ENCODE measurements at regions not wholly inside any gene's neighbourhood (a gene's known extent, or its start where the extent isn't known, plus 50 kb on each side); places are given as distances from the start of the nearest gene placed in this dataset.

DNA sequence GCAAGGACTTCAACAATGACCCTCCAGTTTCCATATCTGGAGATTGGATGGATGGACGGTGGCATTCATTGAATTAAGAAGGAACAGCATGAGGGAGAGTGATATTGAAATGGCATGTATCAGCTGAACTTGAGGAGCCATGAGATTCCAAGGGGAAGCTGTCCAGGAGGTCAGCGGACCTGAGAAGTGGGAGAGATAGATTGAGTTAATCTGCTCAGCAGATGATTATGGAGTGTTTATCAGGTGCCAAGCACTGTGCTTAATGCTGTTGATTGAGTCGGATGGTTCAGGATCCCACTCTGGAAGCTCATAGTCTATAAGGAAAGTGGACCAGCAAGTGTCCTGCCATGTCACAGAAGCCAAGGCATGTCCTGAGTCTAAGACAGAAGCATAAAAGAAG is 581.3 kb downstream of the INSC start:
- DNase-seq, result no peak
- TF ChIP-seq, protein P1, sequence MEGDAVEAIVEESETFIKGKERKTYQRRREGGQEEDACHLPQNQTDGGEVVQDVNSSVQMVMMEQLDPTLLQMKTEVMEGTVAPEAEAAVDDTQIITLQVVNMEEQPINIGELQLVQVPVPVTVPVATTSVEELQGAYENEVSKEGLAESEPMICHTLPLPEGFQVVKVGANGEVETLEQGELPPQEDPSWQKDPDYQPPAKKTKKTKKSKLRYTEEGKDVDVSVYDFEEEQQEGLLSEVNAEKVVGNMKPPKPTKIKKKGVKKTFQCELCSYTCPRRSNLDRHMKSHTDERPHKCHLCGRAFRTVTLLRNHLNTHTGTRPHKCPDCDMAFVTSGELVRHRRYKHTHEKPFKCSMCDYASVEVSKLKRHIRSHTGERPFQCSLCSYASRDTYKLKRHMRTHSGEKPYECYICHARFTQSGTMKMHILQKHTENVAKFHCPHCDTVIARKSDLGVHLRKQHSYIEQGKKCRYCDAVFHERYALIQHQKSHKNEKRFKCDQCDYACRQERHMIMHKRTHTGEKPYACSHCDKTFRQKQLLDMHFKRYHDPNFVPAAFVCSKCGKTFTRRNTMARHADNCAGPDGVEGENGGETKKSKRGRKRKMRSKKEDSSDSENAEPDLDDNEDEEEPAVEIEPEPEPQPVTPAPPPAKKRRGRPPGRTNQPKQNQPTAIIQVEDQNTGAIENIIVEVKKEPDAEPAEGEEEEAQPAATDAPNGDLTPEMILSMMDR (IDR thresholded peaks at IDR 0.05), result no peak
- Mint-ChIP-seq H3K9me3 (peaks cover 44% of the 10 kb centered on the region), H3K27me3 (ENCODE audit: insufficient read depth) (peaks cover 1% of the 10 kb centered on the region; the same call in 1 of the 2 replicates), H3K4me1 (ENCODE audit: low read depth) (no peaks in the 10 kb centered on the region), H3K36me3 (ENCODE audit: low read depth) (no peaks in the 10 kb centered on the region; the same call in 1 of the 2 replicates), H3K4me3 (no peak overlapping the region), H3K27ac (no peak overlapping the region)

DNA sequence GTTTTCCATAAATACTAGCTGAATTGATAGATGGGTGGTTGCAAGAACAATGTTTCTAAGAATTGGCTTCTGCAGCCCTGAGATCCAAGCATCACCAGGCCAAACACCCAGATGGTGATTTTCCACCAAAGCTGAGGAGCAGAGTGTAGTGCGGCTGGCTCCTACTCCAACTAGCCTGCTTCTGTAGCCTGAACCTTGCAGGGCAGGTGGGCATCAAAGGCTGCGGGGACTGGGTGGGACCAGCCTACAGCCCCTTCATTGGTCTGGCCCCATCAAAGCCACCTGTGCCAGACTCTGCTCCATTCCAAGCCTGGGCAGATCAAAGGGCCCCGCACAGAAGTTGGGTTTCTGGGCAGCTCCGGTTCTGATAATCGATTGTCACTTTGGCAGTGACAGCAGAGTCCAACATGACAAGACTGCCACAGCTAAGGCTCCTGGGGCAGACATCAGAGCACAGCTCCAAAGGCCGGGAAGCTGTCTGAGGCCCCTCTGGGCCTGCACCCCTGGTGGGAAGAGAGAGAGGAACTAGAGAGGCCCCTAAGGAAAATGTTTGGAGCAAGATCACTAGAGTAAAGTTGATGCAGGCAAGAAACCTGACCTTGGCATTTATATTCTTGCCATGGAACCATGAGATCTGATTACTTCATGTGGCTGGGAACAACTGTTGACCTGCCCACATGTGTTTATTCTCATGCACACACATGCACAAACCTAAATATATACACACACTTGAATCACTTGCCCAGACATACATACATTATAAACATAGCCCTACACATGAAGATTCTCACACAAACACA is 582.9 kb downstream of the INSC start:
- DNase-seq, result no peak
- no peak overlapping the region for H3K27ac Mint-ChIP-seq
- H3K4me1 Mint-ChIP-seq (ENCODE audit: low read depth), result no peaks in the 10 kb centered on the region
- peaks cover 29% of the 10 kb centered on the region for H3K9me3 Mint-ChIP-seq
- no peaks in the 10 kb centered on the region; the same call in 1 of the 2 replicates for H3K36me3 Mint-ChIP-seq (ENCODE audit: low read depth)
- no peaks in the 10 kb centered on the region for H3K27me3 Mint-ChIP-seq (ENCODE audit: insufficient read depth)
- TF ChIP-seq, protein P1 (IDR thresholded peaks at IDR 0.05), result no peak
- no peak overlapping the region for H3K4me3 Mint-ChIP-seq

DNA sequence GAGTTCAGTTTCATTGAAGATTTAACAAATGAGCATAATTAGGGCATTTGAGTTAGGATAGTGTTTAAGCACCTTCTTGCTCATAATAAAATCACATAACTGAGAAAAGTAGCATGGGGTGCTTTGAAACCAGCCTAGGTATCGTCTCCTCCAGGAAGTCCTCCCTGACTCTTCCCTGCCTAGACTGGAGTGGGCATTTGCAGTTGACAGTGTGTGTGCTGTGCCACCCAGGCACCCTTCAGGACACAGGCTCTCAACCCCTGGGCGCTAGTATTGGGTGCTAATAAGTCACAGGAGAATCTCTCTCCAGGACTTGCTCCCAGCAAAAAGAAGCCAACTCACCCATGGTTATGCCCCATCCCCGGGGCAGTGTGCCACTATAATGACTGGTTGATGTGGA is 584.1 kb downstream of the INSC start:
- Mint-ChIP-seq H3K9me3 (peaks cover 28% of the 10 kb centered on the region), H3K36me3 (ENCODE audit: low read depth) (no peaks in the 10 kb centered on the region), H3K4me3 (no peak overlapping the region), H3K27ac (no peak overlapping the region), H3K4me1 (ENCODE audit: low read depth) (no peaks in the 10 kb centered on the region), H3K27me3 (ENCODE audit: insufficient read depth) (no peaks in the 10 kb centered on the region)
- no peak for DNase-seq
- TF ChIP-seq, protein P1 (IDR thresholded peaks at IDR 0.05), result no peak

DNA sequence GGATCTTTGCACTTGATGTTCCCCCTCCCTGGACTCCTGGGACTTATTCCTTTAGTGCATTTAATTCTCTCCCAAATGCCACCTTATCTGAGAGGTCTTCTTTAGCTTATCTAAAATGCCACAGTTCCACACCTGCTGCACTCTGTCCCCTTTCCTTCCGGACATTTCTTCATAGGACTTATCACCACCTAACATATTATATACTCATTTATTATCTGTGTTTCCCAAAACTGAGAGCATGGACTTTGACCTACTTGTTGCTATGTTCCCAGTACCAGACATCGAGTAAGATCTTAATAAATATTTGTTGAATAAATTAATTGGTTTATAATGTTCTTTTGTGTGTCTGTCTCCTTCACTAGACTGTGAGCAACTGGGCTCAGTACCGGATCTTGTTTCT is 585.3 kb downstream of the INSC start:
- Mint-ChIP-seq H3K27me3 (ENCODE audit: insufficient read depth) (no peaks in the 10 kb centered on the region), H3K4me1 (ENCODE audit: low read depth) (no peaks in the 10 kb centered on the region), H3K27ac (no peak overlapping the region), H3K9me3 (peaks cover 25% of the 10 kb centered on the region), H3K36me3 (ENCODE audit: low read depth) (no peaks in the 10 kb centered on the region), H3K4me3 (no peak overlapping the region)
- TF ChIP-seq, protein P1 (IDR thresholded peaks at IDR 0.05), result no peak
- DNase-seq, result no peak

DNA sequence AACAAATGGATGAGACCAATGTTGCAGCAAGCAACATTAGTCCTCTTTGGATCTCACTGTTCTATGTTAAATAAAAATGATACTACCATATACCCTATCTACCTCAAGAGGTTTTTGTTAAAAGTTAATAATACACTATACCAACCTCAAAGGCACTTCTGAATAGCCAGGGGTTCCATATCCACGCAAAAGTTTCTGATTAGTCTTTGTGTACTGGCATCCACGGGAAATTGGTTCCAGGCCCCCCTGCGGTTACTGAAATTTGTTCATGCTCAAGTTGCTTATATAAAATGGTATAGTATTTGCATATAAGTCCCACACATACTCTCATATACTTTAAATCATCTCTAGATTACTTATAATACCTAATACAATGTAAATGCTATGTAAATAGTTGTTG is 585.7 kb downstream of the INSC start:
- H3K9me3 Mint-ChIP-seq, result peaks cover 25% of the 10 kb centered on the region
- H3K4me1 Mint-ChIP-seq (ENCODE audit: low read depth), result no peaks in the 10 kb centered on the region
- no peaks in the 10 kb centered on the region for H3K36me3 Mint-ChIP-seq (ENCODE audit: low read depth)
- H3K27ac Mint-ChIP-seq, result no peak overlapping the region
- TF ChIP-seq, protein P1 (IDR thresholded peaks at IDR 0.05), result no peak
- H3K27me3 Mint-ChIP-seq (ENCODE audit: insufficient read depth), result no peaks in the 10 kb centered on the region
- no peak for DNase-seq
- H3K4me3 Mint-ChIP-seq, result no peak overlapping the region

Measured in HFFc6 (cell line).